Renal cortex interstitium (tissue), 11 donors: ENCODE measurements at regions not wholly inside any gene's neighbourhood (a gene's known extent, or its start where the extent isn't known, plus 50 kb on each side); places are given as distances from the start of the nearest gene placed in this dataset.
"Not testable (repeated sequence)": the region's sequence is repeated elsewhere in the genome, so short reads cannot be mapped to it uniquely, and the experiment has no call there.

Experiments
- DNase-seq, 11 donors: peaks; one replicate each; pipeline ENCODE4 v3.0.0-alpha.2; 2013; ENCODE audit warnings: low read depth in 9 of 11, low spot score in 4 of 11; ENCODE audit errors: extremely low read depth in 1 of 11

GRCh38 chr3:102378216-102378615 is 56.6 kb upstream of the ZPLD1 start:
- no peak for DNase-seq

GRCh38 chr3:102382201-102382600 is 52.6 kb upstream of the ZPLD1 start:
- not testable (repeated sequence) for DNase-seq
